Cardiac fibroblast (primary cell): ENCODE measurements at regions not wholly inside any gene's neighbourhood (a gene's known extent, or its start where the extent isn't known, plus 50 kb on each side); places are given as distances from the start of the nearest gene placed in this dataset.

Source experiments
- DNase-seq, 2 donors: peaks; one replicate each; pipeline versions ENCODE4 v3.0.0 to v3.0.0-alpha.2; 2010; ENCODE audit warnings: low read depth in 2 of 2
- H3K4me3 ChIP-seq, 2 donors: replicated peaks in 1 of 2; 1 replicate in 1 of 2; 2 replicates in 1 of 2; pipeline ENCODE4 v1.5.1; 2011; ENCODE audit warnings: low read depth in 2 of 2, low read length in 2 of 2, mild to moderate bottlenecking in 2 of 2, moderate library complexity in 1 of 2
- TF ChIP-seq, protein P1 (sequence below): IDR thresholded peaks from one replicate; pipeline ENCODE4 v1.5.1; 2011; ENCODE audit warnings: low read depth, mild to moderate bottlenecking, low read length, inconsistent platforms

DNA sequence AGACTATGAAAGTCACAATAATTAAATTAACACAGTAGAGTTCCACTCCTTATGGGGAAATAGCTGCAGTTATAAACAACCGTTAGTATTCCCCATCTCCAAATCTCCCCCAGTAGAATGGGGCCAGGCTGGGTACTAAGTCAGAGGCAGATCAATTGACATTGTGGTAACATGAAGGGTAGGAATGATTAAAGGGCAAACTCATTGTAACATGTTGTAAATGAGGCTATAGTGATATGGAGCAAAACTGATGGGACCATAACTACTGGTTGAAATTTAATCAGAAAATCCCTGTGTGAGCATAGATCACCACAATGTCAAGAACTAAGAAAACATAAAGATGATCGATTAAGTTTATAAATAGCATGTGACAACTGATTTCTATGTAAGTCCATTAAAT, 231.9 kb upstream of the NLGN4Y start:
- DNase-seq = no peak
- TF ChIP-seq, protein P1, sequence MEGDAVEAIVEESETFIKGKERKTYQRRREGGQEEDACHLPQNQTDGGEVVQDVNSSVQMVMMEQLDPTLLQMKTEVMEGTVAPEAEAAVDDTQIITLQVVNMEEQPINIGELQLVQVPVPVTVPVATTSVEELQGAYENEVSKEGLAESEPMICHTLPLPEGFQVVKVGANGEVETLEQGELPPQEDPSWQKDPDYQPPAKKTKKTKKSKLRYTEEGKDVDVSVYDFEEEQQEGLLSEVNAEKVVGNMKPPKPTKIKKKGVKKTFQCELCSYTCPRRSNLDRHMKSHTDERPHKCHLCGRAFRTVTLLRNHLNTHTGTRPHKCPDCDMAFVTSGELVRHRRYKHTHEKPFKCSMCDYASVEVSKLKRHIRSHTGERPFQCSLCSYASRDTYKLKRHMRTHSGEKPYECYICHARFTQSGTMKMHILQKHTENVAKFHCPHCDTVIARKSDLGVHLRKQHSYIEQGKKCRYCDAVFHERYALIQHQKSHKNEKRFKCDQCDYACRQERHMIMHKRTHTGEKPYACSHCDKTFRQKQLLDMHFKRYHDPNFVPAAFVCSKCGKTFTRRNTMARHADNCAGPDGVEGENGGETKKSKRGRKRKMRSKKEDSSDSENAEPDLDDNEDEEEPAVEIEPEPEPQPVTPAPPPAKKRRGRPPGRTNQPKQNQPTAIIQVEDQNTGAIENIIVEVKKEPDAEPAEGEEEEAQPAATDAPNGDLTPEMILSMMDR = no peak
- no peak overlapping the region for H3K4me3 ChIP-seq

DNA sequence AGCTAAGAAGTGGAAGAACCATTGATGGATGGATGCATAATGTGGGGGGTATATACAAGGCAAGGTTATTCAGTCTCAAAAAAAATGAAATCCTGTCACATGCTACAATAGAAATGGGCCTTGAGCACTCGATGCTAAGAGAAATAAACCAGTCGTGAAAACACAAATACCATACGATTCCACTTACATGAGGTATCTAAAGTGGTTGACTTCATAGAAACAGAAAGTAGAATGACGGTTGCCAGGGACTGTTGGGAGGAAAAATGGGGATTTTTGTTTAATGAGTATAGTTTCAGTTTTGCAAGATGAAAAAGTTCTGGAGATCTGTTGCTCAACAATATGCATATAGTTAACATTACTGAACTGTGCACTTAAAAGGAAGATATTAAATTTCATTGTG, 223.6 kb upstream of the NLGN4Y start:
- H3K4me3 ChIP-seq = no peak overlapping the region
- DNase-seq = no peak
- TF ChIP-seq, protein P1 = no peak

DNA sequence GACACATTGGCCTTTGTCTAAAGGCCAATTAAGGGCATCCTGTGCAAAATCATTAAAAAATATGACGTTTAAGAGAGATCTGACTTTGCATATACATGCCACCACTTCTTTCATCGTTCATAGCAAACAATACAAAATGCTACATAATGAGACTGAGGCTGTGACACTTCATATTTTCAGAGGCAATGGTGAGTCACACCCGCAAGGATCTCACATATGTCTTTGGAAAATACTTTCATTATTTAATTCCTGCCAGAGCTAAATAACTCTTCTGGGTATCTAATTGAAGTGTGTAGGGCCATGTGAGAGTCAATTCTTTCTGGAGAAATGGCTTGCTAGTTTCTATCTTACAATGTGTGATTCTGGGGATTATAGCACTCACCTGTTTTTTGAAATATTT, 222.8 kb upstream of the NLGN4Y start:
- no peak for DNase-seq
- no peak overlapping the region for H3K4me3 ChIP-seq
- TF ChIP-seq, protein P1 = no peak

DNA sequence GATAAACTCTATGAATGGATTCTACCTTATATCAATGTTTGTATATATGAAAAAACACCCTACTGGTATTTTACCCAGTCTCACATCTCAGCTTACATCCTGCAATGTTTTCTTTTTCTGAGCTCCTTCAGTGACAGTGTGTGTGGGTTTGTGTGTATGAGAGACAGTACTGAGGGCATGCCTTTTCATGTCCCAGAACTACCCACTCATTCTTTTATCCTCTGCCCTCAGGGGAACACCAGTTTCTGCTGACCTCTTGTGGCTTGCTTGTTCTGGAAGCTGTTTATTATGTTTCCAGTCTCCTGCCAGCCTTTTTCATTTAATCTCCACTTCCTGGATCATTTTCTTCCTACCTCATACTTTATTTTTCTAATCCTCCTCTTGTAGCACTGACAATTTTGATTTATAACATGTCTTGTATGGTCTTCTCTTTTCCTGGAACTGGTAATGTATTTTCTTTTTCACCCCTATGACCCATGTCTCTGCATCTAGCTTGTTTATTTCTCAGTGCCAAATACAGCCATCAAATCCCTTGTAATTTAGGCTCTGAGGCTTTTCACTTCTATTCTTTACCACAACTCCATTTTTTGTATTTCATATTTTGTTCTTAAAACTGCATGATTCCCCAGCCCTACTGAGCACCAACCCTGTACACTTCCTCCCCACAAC, 195.5 kb upstream of the NLGN4Y start:
- peak; percentile 0 to 1 for DNase-seq
- H3K4me3 ChIP-seq = no peak overlapping the region
- TF ChIP-seq, protein P1 = no peak

DNA sequence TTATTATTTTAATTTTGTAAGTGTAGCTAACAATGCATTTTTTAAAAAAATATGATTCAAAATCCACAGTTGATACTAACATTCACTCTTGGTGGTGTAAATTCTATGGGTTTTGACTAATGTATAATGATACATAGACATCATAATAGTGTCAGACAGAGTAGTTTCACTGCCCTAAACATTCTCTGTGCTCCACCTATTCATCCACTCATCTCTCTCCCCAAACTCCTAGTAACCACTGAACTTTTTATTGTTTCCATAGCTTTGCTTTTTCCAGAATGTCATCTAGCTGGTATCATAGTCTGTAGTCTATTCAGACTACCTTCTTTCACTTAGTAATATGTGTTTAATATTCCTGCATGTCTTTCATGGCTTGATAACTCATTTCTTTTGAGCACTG, 194.0 kb upstream of the NLGN4Y start:
- no peak overlapping the region for H3K4me3 ChIP-seq
- TF ChIP-seq, protein P1 = no peak
- DNase-seq = no peak

DNA sequence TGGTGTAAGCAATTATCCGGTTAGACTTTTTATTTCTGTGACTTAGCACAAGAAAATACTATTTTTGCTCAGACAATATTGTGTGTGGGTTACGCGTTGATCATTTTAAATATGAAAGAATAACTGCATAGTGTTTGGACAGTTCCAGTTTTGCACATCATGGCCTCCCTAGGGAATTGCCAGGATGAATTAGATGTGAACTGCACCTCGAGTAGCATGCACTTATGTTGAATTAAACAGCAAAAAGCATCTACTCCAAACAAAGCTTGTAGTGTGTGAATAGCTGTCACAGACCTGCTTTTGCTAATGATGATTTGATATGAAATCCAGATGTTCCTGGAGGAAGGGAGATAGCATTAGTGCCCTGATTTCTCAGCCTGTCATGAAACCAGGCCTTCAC, 184.8 kb upstream of the NLGN4Y start:
- no peak overlapping the region for H3K4me3 ChIP-seq
- DNase-seq = no peak
- TF ChIP-seq, protein P1 = no peak
